ENCODE measurements at regions not wholly inside any gene's neighbourhood (a gene's known extent, or its start where the extent isn't known, plus 50 kb on each side); places are given as distances from the start of the nearest gene placed in this dataset.
"Not testable (repeated sequence)": the region's sequence is repeated elsewhere in the genome, so short reads cannot be mapped to it uniquely, and the experiment has no call there.

DNA sequence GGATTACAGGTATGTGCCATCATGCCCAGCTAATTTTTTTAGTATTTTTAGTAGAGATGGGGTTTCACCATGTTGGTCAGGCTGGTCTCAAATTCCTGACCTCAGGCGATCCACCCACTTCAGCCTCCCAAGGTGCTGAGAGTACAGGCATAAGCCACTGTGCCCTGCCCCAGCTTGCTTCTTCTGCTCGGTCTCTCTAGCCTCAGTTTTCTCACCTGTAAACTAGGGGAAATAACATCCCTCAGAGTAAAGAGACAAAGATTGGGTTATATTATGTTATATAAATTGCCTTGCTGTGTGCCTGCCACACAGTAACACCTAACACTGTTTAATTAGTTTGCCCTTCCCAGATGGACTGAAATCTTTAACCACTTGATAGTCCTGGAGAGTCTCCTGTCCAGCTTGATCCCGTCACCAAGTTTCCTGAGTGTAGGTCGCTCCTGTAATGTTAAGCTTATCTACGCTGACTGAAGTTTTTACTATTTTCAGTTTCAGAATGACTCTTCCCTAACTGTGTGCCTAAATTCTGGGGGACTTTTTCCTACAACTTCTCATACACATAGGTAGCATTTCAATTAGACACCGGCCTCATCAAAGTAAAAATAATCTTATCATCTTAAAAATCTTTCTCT, 412.7 kb upstream of the TENM3 start:
- no peak for DNase-seq

DNA sequence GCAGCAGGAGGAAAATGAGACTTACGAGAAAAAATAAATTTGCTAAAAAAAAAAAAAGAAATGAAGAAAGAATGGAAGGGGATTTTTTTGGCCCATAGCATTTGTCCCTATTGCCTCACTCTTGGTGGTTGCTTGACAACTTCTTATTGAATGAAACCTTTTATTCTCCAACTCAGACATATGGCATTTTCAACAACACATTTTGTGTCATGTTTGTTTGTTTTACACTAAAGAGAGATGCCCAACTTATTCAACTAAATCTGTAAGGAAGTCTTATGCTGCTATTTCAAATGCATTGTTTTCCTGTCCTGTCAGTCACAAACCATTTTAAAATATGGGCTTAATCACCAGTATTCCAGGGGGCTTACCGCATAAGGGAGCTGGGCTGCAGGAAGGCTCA, 409.1 kb upstream of the TENM3 start:
- DNase-seq: no peak

DNA sequence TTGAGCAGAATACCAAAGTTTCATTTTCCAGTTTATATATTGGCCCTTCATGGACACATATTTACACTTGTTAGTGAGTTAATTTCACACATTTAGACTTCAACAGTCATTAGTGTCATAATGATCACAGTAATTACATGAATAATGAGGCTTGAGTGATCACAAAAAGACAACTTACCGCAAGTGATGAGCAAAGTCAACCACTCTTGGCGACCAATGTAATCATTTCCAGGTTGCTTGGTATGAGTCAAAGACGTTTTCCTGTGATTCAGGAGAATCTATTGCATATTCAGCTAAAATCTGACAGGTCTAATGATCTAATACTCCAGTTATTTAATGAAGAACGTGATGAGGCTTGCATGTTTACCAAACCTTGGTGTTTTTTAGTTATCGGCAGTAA, 407.9 kb upstream of the TENM3 start:
- no peak for DNase-seq

DNA sequence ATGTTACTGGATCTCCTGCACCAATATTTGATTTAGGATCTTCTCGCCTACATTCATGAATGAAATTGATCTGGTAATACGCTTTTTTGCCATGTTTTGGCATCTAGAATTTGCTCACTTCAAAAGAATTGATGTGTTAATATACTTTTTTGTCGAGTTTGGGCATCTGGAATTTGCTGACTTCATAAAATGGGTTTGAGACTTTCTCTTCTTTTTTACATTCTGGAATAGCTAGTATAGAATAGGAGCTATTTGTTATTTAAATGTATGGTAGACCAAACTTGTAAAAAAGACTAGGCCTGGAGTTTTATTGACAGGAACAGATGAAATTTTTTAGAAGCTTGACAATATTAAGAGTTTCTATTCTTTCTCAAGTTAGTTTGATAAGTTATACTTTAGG, 404.9 kb upstream of the TENM3 start:
- no peak for DNase-seq

DNA sequence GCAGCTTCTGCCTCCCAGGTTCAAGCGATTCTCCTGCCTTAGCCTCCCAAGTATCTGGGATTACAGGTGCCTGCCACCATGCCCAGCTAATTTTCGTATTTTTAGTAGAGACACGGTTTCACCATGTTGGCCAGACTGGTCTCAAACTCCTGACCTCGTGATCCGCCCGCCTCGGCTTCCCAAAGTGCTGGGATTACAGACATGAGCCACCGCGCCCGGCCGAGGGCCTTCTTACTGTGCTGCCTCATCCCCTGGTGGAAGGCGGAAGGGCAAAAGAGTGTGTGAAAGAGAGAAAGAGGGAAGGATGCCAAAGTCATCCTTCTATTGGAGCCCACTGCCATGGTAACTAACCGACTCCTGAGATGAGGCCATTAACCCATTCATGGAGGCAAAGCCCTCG, 399.4 kb upstream of the TENM3 start:
- DNase-seq: not testable (repeated sequence)

DNA sequence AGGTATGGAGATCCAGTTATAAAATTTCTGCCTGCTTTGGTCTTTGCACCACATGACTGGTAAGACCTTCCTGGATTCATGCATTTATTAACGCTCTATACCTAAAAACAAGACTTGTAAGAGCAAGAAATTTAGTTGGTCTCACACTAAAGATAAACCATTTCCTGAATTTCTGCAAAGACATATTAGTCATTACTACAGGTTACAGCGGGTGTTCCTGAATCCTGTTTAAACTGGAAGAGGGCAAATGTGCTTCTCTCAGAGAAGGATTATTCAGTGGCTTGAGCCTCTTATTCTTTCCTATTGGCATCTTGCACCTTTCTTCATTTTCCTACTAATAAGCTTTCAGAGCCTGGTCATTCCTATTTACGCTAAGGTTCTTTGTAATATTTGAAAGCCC, 397.6 kb upstream of the TENM3 start:
- no peak for DNase-seq

DNA sequence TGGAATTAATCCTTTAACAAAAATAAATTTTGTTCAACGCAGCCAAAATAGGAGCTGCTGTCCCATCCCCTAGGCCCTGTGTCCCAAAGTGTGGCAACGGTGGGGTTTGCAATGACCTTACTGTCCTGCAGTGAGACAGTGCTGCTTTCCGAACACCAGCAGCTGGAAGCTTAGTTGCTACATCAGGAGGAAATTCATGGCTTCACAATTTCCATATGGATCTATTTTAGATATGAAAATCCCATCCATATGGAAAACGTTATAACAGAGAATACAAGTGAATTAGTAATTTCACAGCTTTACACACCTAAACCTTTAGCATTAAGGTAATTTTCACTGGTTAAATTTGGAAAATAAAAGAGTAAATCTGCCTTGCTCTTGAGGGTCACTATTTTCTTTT, 396.3 kb upstream of the TENM3 start:
- DNase-seq: no peak

DNA sequence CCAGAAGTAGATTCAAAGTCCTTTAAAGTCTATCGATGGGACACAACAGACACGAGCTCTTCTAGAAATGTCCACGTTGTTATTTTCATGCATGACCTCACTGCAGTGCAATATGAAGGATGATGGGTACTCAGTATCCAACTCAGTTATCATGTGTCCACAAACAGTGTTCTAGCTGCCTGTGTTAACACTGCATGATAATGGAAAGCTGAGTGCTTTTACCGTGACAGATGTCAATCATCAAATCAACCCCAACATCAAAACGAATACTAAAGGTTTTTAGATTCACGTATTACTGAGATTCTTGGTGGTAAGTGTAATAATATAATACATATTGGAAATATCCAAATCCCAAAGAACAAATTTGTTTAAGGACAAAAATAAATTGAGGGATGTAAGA, 394.8 kb upstream of the TENM3 start:
- no peak for DNase-seq

DNA sequence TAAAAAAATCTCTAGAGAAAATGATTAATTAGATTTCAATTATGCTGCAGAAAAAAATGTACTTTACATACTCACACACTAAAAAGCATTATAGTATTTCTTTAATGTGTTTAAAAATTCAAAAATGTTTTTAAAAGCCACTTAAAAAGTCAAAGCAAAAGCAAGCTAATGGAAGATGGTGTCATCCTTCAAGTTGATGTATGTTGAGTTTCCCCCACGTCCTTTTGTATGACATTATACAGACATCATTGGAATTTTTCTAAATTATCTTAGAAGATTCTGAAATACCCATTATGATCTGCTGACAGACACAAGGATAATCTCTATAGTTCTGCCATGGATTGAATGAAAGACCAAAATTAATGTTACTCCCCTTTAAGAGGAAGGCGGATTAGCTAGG, 393.7 kb upstream of the TENM3 start:
- DNase-seq: no peak

DNA sequence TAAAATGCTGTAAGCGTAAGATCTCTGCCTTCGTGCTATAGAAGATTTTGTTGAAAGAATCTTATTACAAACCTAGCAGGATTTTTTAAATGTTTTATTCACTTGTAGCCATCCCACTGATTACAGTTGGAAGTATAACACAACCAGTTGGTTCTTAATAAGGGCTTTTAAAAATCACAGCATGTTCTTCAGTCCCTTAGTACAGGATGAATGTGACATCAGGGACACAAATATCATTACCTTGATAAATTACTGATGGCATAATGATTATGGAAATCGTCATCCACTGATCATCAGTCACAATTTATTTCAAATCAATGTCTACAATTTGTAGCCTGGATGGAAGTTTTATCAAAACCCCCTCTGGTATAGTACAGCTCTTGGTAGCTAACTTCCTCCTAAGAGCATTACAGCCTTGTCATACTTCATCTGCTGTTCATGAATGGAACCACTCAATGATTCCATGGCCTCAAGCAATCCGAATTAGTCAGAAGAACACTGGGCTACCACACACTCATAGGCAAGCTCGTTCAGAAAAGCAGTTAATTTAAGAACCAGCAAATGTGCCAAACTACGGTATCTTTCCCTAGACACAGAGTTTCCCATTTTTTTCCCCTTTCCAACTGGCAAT, 389.2 kb upstream of the TENM3 start:
- no peak for DNase-seq

DNA sequence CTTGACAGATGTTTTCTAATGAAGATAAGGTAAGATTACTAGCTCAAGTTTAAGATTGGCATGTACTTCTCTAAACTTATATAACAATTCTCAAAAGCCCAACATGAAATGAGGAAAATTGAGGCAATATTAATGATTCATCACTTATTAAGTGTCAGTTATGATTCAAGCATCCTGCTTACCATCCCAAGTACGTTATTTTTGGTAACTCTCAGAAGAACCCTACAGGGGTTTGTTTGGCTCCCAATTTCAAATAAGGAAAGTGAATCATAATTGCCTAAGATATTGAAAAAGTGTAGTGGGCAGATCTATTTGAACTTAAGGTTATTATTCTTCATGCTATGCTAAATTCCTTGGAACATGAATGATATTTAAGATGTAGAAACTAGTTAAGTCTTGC, 387.9 kb upstream of the TENM3 start:
- DNase-seq: no peak

DNA sequence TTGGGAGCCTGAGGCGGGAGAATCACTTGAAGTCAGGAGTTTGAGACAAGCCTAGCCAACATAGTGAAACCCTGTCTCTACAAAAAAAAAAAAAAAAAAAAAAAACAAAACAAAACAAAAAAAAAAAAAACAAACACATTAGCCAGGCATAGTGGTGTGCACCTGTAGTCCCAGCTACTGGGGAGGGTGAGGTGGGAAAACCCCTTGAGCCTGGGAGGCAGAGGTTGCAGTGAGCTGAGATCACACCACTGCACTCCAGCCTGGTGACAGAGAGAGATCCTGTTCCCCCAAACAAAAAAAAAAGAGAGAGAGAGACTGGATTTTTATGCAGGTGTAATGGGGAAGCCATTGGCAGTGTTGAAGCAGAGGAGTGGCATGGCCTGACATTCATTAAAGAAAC, 385.7 kb upstream of the TENM3 start:
- DNase-seq: not testable (repeated sequence)

DNA sequence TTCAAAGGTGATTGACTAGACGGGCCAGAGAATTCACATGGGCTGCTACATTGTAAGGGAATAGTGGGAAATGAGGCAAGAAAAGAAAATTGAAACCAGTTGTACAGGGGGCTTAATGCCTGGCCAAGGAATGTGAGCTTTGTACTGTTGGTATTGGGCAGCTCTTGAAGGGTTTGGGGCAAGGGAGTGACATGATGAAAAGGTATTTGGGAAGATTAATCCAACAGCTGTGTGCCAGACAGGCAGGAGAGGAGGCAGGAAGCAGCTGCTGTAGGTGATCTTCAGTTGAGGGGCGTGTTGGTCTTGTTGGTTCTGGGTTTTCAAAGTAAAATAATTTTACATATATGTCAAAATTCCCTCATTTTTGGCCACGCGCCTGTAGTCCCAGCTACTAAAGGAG, 384.5 kb upstream of the TENM3 start:
- DNase-seq: no peak

DNA sequence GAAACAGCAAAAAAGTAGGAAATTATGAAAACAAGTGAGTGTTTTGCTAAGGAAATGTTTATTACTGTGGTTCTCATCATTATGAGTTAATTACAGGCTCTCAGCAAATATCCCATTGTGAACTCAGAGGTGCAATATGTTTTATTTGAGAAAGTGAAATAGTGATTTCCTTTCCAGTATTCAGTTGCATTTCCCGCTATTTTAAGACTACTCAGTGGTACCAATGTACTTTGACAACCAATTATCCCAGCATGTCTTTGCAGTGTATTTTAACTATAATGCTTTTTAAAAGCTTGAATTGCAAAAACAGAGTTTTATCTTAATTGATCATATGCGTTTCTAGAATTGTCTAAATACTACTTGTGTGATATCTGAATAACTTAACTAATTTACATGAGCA, 383.8 kb upstream of the TENM3 start:
- DNase-seq: no peak

DNA sequence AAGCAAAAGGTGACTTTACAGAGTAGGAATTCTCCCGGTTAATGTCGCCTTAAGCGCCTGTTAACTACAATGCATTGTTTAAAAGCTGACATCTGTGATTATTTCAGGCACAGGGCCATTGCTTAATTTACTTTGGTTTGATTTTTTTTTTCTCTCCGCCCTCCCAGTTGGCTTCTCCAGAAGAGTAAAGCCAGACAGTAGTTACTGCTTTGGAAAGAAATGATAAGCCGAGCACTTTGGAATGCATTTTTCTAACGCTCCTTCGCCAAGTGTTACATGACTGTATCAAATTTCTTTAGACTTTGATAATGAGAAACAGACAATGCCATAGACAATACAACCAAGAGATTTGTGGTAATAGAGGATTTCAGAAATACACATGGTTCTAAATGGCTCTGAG, 383.0 kb upstream of the TENM3 start:
- no peak for DNase-seq

DNA sequence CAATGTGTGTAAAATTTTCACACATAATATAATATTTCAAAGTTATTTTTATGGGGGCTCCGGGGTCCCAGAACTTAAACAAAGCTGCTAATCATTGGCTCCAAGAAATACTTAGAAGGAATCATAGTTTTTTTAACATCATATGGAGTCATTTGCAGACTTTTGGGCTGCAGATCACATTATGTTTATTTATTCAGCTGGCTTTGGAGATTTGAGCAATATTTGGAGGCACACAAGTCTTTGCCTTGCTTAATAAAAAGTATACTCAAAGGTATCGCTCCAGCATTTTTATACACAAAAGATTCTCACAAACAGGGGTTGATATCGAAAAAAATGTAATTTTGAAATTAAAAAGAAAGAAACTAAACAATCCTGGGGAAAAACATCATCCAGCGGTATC, 382.5 kb upstream of the TENM3 start:
- DNase-seq: no peak

DNA sequence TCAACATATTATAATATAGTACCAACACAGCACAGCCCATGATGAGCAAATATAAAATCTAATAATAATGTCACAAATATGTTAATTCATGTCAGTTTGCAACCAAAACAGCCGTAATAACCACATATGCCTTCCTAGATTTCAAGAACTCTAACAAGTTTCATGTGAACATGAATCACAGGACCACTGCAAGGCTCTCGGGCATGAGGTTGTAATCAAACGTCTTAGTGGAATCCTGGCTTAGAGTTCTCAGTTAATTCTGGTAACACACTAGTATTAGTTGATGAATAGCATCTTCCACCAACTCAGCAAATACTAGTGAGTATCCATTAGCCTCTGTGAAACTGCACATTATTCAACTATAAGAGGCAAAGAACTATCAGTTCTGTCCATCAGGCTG, 379.3 kb upstream of the TENM3 start:
- no peak for DNase-seq

DNA sequence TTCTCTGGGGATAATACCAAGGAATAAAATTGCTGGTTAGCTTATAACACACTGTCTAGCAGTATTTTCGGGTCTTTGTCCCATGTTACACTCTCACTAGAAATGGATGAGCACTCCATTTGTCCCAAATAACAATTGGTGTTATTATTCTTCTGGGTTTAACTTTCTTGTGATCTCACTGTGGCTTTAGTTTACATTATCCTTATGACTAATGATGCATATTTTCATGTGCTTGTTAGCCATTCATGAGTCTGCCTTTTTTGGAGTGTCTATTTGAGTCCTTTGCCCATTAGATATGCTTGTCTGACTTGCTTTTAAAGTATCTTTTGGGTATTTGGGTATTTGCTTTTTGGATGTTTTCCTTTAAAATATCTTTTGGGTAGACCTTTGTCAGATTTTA, 372.9 kb upstream of the TENM3 start:
- no peak for DNase-seq

DNA sequence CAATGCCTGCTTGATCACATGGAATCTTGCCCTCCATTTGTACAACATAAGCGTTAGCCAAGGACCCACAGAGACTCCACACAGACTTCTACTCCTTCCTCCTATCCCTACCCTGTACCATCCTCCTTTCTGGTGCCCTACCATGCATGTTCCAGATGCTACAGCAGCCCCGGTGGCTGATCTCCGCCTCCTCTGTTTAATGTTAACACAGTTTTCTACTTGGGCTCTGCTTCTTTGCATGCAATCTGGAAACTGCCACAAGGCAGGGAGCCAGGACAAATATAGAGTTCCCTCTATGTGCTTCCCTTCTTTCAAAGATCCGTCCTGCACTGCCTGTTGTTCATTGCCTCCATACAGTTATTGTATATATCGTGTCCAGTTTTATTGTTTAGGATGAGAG, 368.6 kb upstream of the TENM3 start:
- no peak for DNase-seq

DNA sequence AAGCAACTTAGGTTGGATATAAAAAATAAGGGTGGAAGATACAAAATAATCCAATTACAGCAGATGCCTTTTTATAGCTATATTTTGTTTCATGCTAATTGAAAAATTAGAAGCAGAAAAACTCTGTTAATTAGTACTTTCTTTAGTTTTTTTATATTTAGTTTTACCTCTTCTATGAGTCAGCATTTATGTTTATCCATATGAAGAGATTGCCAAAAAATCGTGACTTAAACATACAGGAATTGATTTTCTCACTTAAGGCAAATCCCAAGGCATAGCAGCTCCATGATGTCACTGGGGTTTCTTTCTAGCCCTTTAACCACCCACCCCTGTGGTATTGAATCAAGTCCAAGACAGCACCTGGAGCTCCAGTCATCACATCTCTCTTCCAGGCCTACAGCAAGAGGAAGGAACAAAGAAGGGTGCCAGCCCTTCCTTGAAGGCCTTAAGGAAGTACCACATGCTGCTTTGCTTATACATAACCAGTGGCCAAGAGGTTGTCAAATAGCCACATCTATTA, 365.8 kb upstream of the TENM3 start:
- DNase-seq: no peak

DNA sequence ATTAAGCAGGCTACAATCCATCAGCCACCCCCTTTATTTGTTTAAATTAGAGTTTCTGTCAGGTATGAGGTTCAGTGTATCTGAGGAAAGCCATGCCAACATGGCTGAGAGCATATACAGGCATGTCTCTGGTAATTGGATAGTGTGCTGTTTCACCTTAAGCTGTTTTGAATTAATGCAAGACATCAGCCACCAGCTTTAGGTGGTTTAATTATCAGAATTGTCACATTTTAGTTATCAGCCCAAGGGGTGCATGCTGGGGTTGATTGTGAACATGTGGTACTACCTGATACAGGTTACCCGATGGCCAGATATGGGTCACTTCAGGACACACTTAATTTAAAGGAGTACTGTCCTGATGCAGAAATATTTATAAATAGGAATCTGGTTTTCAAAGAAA, 353.2 kb upstream of the TENM3 start:
- DNase-seq: no peak

DNA sequence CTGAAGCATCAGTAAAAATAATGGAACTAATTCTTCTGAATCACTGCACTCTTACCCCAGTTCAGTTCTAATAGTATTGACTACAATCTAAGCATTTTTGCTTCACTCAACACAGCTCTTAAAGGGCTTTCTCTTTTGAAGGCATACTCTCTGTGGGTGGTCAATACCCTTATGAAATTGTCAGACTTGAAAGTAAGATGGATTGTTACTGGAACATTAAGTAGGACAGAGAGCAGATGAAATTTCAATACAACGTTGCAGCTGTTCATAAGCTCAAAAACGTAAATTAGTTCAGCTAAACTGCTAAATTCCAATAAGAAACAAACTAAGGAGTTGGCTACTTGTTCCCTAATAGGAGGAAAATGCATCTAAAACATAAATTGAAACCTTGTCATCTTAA, 352.3 kb upstream of the TENM3 start:
- DNase-seq: no peak

DNA sequence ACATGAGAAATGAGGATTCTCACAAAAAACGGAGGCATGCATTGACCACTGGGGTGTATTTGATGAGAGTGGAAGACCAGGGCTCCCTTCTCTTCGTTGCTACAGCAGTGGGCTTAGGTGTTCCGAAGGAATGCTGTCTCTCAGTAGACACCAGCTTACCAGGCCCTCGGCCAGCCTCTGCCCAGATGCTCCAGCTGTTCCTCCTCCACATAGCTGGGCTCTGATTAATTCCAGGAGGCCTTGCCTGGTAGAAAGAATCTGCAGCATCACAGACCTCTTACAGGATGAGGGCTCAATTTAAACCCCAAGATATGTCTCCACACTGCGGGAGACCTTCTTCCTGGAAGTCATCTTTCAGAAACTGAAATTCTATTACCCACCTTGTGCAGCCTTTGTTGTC, 346.6 kb upstream of the TENM3 start:
- DNase-seq: no peak

DNA sequence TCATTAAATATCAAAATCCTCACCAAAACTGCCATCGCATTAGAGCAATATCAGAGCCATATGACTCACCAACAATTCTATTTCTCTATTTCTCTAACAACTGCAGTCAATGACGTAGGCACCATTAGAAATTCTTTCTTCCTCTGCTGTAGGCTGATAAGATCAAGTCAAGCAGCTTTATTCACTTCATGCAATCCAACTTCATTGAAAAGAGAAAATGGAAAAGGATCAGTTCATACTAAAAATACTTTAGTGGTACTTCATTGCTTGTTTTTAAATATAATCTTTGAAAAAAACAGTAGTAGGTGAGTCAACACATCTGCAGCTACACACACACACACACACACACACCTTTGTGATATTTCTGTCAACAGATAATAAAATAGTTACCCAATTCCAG, 345.3 kb upstream of the TENM3 start:
- DNase-seq: no peak

DNA sequence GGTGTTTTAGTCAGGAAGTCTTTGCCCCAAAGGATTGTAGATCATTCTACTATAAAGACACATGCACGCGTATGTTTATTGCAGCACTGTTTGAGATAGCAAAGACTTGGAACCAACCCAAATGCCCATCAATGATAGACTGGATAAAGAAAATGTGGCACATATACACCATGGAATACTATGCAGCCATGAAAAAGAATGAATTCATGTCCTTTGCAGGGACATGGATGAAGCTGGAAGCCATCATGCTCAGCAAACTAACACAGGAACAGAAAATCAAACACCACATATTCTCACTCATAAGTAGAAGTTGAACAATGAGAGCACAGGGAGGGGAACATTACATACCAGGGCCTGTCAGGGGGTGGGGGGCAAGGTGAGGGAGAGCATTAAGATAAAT, 340.8 kb upstream of the TENM3 start:
- not testable (repeated sequence) for DNase-seq
